Esophagus muscularis mucosa (tissue), 4 donors: ENCODE measurements at regions not wholly inside any gene's neighbourhood (a gene's known extent, or its start where the extent isn't known, plus 50 kb on each side); places are given as distances from the start of the nearest gene placed in this dataset.

Source experiments
- EP300 ChIP-seq: sonication (generic); formaldehyde crosslinking; IDR thresholded peaks from one replicate; pipeline ENCODE4 v1.6.1; 2017; ENCODE audit warnings: antibody characterized with exemption
- POLR2A ChIP-seq: fragments of 450-650 bp; IDR thresholded peaks from one replicate; pipeline ENCODE4 v1.6.1; 2017; ENCODE audit warnings: antibody characterized with exemption, moderate library complexity, mild to moderate bottlenecking, low read depth
- POLR2AphosphoS5 ChIP-seq, 2 donors: sonication (generic); formaldehyde crosslinking; IDR thresholded peaks; one replicate each; pipeline ENCODE4 v1.6.1; 2017; ENCODE audit warnings: antibody characterized with exemption in 2 of 2
- TF ChIP-seq, protein P1 (sequence below), 3 experiments: fragments of 200-600 bp in 2 of 3; fragments of 450-650 bp in 1 of 3; sonication (generic) in 2 of 3; IDR thresholded peaks; one replicate each; pipeline ENCODE4 v1.5.1; 2017 to 2019; ENCODE audit warnings: antibody characterized with exemption in 3 of 3, mild to moderate bottlenecking in 2 of 3, moderate library complexity in 1 of 3

DNA sequence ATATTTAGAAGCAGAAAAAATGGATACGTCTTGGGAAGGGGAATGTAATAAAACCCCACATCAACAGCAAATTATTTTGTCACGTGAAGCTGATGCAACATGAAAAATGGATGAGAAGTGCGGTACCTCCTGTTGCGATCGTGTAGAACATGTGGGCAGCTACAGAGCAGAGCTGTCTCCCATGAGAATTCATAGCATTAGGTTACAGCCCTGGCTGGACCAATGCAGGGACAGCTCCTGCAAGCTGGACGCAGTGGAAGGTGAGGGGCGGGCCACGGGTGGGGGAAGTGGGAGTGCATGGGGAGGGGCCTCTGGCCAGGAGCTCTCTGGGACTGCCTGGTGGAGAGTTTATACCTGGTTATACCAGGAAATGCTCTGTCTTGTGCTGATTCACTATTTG lies 120.3 kb downstream of the GATA3 start:
- TF ChIP-seq, protein P1, sequence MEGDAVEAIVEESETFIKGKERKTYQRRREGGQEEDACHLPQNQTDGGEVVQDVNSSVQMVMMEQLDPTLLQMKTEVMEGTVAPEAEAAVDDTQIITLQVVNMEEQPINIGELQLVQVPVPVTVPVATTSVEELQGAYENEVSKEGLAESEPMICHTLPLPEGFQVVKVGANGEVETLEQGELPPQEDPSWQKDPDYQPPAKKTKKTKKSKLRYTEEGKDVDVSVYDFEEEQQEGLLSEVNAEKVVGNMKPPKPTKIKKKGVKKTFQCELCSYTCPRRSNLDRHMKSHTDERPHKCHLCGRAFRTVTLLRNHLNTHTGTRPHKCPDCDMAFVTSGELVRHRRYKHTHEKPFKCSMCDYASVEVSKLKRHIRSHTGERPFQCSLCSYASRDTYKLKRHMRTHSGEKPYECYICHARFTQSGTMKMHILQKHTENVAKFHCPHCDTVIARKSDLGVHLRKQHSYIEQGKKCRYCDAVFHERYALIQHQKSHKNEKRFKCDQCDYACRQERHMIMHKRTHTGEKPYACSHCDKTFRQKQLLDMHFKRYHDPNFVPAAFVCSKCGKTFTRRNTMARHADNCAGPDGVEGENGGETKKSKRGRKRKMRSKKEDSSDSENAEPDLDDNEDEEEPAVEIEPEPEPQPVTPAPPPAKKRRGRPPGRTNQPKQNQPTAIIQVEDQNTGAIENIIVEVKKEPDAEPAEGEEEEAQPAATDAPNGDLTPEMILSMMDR (IDR thresholded peaks at IDR 0.05) = no peak
- TF ChIP-seq POLR2AphosphoS5 (IDR thresholded peaks at IDR 0.05) (no peak), POLR2A (no peak), EP300 (no peak)
